GM18861 (cell line): ENCODE measurements at regions not wholly inside any gene's neighbourhood (a gene's known extent, or its start where the extent isn't known, plus 50 kb on each side); places are given as distances from the start of the nearest gene placed in this dataset.

Experiments used
- ATAC-seq: cut with Tn5 transposase; IDR thresholded peaks from one replicate; pipeline ENCODE4 v1.9.1; 2021; ENCODE audit not compliant: unreplicated experiment

DNA sequence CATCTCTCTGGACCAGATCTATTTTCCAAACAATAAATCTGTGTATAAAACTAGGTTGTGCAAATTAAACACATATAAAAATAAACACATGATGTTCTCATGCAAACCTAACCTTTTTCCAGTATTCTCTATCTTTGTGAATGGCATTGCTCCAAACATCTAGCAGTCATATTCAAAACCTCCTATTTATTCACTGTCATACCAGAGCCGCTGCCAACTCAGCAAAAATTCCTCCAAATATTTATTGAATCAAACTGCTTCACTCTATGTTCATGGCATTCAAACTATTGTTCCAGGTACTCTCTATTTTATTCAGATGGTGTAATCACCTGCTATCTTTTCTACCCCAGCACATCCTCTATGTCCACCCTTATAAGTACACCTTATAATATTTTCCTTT lies 652.1 kb upstream of the RIOK2 start:
- ATAC-seq: no peak

DNA sequence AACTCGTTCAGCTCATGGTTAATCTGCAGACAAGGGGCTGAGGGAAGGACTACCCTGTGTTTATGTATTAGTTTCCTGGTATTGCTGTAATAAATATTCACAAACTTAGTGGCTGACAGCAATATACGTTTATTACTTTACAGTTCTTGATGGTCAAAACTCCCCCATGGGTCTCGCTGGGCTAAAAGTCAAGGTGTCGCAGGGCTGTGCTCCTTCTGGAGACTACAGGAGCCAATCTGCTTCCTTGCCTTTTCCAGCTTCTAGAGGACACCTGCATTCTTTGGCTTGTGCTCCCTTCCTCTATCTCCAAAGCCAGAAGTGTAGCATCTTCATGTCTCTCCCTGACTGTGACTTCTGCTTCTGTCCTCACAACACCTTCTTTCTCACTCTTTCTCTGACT lies 653.8 kb upstream of the RIOK2 start:
- no peak for ATAC-seq

DNA sequence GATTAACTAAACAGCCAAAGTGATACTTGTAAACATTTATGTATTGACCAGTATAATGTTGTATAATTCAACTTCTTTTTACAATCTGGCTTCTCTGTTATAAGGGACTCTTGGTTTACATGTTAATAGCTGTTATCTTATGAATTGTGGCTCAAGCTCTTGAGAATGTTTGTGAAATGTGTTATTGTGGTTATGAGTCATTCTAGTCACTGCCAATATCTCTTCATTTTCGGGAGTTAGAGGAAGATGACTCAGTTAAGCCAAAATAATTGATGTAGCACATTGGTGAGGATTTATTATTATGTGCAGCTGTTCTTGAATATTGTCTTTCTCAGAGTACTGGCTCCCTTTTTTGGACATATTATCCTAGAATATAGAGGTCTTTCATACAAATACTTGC lies 655.2 kb upstream of the RIOK2 start:
- peak; percentile 98 for ATAC-seq

DNA sequence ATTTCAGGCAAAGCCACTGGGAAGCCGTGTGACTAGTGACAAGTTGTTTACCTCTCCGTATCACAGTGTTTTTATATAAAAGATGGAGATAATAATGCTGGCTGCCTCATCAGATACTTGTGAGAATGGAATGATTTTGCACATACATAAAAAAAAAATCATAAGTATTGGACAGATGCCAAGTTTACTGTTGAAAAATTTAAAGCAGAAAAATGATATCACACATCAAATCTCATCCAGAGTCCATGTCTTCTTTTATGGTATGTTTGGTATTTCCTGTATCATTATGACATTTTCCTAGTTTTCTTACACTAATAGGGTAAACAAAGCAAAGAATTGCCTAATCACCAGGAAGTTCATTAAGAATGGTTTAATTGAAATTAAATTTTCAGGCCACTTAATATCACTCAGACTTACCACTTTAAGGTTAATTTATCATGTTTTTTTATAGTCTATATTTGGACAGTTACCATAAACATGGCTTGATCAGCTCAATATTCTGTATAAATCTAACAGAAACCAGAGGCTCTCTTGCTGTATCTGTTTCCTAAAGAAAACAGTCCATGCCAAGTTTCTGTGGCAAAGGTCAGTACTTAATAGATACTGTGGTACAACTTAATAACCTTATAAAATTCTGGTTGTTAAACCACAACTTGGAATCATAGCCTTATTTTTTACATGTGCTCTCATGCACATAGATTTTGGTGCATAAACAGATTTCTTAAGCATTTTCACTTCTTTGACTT lies 656.5 kb upstream of the RIOK2 start:
- ATAC-seq: no peak

DNA sequence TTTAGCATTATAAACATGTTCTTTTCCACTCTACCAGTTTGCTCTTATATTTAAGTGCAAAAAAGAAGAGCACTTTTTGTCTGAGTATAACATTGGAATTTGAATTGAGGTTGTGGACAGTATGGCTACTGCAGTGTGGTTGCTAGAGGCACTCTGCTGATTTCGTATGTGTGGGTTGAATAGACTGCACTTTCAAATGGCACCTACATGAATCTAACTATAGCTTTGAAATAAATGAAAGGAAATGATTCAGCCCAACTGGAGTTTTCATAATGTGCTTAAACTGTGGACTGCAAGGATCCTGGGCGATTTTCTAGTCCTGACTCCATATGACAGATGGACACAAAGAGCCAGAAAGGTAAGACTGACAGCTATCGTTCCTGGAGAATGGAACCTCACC lies 657.6 kb upstream of the RIOK2 start:
- no peak for ATAC-seq

DNA sequence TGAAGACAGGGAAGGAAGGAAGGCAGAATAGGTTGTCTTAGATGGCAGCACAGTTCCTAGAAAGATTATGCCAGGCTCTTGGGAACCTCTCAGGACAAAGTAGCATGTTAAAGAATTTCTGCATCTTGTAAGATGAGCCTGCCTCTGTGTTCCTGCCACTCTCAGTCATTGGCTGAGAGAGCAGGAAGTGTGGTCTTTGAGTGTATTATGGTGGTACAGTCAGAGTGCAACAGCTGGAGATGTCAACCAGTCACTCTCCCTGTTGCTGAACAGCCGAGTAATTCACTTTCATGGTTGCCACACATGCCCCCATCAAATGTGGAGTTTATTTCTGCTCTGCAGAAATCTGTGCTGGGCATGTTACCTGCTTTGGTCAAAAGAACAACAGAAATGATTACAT lies 659.6 kb upstream of the RIOK2 start:
- ATAC-seq: peak; percentile 24

DNA sequence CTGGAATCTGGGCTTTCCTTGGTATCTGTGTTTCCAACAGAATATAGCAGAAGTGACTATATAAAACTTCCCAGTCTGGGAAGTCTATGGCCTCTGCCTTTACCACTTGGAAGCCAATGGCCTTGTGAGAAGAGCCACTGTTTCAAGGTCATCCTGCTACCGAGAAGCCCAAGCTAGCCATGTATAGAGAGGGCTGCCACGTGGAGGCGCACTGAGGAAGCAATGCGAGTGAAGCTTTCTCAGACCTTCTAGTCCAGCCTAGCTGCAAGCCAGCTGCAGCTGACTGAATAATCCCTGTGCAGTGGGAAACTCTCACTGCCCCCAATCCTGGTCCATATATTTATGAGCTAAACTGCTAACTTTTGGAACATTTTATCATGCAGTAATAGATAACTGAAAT lies 661.8 kb upstream of the RIOK2 start:
- ATAC-seq: no peak

DNA sequence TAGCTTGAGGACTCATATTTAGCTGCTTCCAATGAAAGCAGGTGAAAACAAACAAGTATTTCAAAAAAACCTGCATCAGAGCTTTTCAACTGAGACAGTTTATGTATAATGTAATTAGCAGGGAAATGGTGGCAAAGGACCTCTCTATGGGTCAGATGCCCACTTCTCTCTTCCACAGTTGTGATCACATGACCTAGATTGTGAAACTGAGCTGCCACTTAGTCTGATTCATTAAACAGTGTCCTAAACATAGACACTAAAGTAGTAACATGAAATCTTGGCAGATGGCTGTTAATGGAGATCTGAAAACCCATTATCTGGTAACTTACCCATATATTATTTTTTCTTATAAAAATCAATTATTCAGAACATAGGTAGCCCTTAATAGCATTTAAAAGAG lies 663.6 kb upstream of the RIOK2 start:
- no peak for ATAC-seq

DNA sequence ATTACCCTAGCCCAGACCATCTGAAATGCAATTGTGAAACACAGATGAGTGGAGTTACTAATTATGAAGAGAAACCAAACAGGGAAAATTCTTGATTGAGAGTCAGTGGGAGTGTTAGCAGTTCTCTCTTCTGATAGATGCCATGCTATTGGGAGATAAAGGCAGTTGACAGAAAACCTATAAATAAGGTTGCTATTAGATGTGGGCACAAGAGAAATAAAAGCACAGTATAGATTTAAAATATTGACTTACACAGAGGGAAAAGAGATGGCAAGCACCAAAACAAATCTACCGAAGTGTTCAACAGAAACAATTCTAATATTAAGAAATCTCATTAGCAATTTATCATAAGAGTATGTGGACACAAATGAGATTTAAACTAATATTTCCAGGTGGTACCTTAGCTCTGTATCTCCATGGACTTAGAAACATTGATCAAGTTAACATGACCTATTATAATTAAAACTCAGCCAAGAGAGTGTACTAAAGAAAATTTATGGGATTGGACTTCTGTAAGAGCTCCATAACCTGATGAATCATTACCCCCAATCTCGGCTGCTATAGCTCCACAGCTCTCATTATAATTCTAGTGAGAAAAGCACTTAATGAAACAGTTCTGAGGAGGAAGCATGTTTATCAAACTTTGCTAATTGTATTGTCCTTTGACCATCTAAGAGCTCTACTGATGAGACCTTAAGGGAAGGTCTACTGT lies 665.0 kb upstream of the RIOK2 start:
- no peak for ATAC-seq

DNA sequence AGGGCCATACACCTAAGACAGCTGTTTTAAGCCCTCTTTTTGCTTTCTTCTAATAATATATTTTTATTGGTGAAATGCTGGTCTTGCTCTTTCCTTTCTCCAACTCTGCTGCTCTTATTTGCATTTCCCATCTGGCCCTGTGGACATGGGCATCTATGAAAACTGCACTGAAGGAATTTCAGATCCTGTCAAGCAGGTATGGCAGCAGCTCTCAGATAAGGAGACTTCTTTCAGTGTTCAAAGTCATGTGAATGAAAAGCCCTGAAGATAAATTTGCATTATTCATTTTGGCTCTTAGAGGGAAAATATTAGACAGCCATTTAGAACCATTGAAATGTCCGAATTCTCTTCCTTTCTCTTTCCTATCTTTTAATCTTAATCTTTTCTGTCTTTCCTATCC lies 668.0 kb upstream of the RIOK2 start:
- ATAC-seq: no peak

DNA sequence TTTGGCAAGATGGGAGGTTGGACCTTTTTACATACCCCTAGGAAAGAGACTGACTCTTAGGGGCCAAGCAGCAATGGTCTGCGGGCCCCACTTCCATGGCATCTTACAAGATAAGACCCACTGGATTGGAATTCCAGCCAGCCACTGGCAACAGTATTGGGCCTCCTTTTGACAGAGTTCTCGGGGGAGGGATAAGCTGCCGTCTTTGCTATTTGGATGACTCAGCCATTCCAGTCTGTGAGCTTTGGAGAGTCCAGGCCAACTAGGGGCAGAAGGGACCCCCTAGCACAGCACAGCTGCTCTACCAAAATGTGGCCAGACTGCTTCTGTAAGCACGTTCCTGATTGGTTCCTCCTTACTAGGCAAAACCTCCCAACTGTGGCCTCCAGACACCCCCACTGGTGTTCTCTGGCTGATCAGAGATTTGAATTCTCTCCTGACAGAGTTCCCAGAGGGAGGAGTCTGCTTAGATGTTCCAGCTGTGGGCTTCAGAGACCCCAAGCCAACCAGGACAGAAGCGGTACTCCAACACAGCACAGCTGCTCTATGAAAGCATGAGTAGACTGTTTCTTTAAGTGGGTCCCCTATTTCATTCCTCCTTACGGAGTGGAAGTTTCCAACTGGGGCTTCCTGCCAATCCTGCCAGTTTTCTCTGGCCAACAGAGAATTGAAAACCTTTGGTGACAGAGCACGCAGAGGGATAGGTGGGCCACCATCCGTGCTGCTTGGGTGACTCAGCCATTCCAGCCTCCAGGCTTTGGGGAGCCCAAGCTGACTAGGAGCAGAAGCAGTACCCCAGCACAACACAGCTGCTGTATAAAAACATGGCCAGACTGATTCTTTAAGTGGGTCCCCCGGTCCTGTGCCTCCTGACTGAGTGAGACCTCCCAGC lies 672.1 kb upstream of the RIOK2 start:
- no peak for ATAC-seq

DNA sequence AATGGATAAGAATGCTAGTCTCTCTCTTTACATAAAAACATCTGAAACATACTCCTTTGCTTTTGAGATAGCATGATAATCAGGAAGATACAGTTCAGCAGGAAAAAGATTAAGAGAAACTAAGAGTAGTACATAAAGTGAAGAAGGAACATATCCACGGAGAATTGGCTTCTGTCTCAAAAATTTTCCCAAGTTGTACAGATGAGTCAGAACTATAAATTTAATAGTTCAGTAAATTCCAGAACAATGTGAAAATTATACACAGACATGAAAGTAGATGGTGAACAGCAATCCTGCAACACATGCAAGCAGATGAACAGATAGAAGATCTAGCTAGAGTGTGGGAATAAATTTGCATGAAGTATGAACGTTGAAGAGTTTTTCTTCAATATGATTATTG lies 691.4 kb upstream of the RIOK2 start:
- ATAC-seq: no peak

DNA sequence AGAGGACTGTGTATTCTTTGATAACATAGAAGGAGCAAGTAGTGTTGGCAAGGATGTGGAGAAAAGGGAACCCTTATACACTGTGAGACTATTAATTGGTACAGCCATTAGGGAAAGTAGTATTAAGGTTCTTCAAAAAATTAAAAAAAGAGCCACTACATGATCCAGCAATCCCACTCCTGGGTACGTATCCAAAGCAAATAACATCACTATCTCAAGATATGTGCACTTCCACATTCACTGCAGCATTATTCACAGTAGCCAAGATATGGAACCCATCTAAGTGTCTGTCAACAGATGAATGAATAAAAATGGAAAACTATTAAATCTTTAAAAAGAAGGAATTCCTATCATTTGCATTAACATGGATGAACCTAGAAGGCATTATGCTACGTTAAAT lies 693.2 kb upstream of the RIOK2 start:
- ATAC-seq: no peak

DNA sequence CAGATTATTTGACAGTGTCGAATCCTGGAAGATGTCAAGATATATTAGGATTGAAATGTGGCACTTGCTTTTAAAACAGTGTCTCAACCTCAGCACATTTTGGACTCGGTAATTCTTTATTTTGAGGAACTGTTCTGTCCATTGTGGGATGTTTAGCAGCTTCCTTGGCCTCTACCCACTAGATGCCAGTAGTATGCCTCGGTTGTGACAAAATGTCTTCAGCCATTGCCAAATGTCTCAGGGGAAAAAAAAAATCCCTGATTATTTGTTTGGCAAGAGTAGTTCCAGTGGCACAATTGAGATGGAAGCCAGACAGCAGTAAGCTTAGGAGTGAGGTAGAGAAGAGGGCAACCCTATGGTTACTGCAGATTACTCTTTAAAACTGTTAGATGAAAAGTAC lies 694.5 kb upstream of the RIOK2 start:
- no peak for ATAC-seq

DNA sequence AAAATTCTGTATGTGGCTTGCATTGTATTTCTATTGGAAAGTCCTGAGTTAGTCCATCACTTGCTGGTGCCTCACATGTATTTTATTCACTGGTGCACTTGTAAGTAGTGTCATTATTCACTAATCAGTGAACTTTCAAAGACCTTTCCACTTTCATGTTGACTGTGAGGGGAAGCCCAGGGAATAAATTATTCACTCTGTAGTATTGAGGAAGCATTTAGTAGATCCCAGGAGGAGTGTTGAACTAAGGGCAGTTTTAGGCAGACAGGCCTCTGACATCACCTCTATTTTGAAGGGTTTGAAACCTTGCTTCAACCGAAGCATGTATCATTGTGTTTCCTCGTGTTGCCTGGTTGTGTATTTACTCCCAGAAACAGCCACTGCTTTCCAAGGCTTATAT lies 705.4 kb upstream of the RIOK2 start:
- peak; percentile 99 for ATAC-seq

DNA sequence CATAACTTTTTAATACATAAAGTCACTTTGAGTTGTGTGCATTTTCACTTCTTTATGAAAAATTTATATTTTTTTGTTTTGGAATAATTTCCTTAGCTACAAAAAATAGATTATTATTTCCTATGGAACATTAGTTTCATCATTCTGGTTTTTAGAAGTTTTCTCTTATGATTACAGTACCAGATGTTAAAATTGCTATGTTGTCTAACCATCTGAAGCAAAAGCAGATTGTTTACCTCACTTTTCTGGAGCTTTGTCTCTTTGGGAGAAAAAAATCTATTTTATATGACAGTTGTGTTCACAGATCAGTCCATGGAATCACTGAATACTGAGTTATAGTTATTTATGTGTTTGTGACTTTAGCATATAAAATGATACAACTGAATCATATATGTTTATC lies 708.9 kb upstream of the RIOK2 start:
- ATAC-seq: no peak

DNA sequence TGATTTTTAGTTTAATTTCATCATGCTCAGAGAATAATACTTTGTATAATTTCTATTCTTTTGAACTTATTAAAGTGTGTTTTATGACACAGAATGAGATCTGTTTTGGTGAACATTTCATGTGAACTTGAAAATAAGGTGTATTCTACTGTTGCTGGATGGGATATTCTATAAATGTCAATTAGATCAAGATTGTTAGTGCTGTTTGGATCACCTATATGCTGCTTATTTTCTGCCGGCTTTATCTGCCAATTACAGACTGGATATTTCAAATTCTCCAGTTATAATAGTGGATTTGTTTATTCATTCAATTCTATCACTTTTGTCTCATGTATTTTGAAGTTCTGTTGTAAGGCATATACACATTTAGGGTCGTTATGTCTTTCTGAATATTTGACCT lies 720.7 kb upstream of the RIOK2 start:
- no peak for ATAC-seq

DNA sequence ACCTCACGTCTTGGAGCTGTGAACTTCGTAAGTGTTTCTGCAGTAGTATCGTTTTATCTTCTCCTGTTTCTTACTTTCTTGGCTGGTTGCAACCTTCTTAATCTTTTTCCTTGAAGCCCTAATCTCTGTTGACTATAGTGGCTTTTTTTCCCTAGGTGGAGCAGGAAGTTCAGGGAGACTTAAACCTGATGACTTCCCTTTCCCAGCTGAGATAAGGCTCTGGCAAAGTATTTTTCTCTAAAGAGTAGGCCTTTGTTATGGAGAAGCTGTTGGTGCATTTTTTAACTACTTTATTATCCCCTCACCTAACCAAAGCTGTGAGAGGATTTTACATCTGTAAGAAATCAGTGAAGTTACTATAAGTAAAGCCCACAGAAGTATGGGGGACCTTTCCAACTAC lies 723.1 kb upstream of the RIOK2 start:
- no peak for ATAC-seq

DNA sequence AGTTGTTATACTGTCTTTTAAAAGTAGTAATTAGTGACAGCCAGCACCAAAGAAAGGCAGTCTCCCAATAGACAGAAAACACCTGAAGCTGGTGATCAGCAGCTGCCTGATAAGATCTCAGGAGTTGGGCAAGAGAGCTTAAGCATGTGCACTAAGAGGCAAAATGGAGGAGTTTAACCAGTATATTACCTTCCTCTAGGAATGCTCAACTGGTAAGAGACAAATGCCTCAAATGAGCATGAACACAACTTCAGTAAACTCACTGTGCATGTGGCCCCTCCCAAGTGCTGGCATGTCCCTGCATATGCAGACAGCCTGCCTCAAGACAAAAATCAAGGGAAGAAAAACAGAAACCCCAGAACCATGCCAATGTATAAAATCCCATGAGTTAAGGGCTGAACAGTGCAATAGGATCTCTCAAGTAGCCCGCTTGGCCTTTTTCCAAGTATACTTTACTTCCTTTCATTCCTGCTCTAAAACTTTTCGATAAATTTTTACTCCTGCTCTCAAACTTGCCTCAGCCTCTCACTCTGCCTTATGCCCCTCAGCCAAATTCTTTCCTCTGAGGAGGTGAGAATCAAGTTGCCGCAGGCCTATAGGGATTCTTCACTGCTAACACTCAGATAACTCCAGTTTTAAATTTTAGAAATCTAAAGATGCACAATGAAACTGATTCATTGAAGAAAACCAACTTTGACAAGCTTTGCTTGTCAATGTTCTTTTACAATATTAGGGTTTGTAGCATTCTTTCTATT lies 724.8 kb upstream of the RIOK2 start:
- ATAC-seq: no peak

DNA sequence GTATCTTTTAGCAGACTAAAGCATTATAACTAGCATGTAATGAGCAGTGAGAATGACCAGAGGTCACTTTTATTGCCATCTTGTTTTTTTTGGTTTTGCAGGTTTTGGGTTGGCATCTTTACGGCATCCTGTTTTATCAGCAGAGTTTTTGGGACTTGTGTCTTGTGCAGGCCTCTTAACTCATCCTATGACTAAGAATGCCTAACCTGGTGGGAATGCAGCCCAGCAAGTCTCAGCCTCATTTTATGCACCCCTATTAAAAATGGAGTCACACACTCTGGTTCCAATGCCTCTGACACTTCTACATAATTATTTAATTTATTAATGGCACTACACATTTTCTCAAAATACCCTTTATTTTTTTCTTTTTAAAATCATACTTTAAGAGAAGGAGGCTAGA lies 726.5 kb upstream of the RIOK2 start:
- no peak for ATAC-seq

DNA sequence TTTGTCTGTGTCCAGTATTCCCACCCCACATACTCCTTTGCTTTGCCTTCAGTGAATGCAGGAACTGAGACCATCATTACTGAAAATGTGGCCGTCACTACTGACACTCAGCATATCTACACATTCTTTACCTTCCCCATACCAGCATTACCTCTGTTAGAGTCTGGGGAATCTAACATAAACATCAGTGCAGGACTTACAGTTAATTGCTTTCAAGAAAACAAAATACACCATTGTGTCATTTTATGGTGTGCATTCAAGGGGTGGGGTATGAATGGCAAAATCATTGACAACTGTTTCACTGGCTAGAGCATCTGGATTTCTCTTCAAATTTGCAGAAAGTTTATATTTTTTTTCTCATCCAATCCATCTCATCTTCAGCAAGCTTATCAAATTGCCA lies 731.4 kb upstream of the RIOK2 start:
- no peak for ATAC-seq
